ENCODE measurements at regions not wholly inside any gene's neighbourhood (a gene's known extent, or its start where the extent isn't known, plus 50 kb on each side); places are given as distances from the start of the nearest gene placed in this dataset.
"Not testable (repeated sequence)": the region's sequence is repeated elsewhere in the genome, so short reads cannot be mapped to it uniquely, and the experiment has no call there.

DNA sequence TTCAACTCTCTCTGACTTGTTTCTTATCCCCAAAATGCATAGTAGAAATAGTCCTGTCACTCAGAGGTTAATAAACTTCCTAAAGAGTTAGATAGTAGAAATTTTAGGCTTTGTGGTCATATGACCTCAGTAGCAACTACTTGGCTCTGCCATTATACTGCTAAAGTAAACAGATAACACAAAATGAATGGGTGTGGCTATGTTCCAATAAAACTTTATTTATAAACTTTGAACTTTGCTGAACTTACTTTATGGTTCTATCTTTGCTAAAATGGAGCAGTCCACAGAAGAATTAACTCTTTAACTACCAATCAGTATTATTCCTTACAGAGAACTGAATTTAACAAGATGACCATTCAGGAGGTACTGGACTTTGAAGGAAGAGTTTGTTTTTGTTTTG is 393.6 kb upstream of the CDIN1 start:
- TF ChIP-seq CTCF (conservative IDR thresholded peaks at IDR 0.05) (no peak), ZFX (IDR thresholded peaks at IDR 0.05) (no peak)
- H3K27ac ChIP-seq = no peak overlapping the region

DNA sequence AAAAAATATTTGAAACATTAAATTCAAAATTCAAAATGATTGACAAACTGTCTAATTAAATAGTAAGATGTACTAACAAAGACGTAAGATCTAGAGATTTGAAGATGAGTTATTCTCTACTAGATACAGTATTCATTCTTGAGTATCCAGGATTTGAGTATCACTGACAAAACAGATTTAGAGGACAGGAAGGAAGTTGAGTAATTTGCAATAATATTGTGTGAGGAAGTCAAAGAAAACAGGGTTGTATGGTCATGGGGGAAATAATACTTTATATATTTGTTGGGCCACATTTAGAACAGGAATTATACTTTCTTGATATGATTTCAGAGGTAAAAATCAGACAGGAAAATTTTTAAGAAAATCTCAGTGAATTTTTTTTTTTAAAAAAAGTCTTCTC is 393.1 kb upstream of the CDIN1 start:
- H3K27ac ChIP-seq = no peak overlapping the region
- TF ChIP-seq ZFX (IDR thresholded peaks at IDR 0.05) (no peak), CTCF (conservative IDR thresholded peaks at IDR 0.05) (no peak)

GRCh38 chr15:36191459-36191858 is 388.0 kb upstream of the CDIN1 start:
- H3K27ac ChIP-seq = no peak overlapping the region
- TF ChIP-seq ZFX (IDR thresholded peaks at IDR 0.05) (no peak), CTCF (conservative IDR thresholded peaks at IDR 0.05) (no peak)

DNA sequence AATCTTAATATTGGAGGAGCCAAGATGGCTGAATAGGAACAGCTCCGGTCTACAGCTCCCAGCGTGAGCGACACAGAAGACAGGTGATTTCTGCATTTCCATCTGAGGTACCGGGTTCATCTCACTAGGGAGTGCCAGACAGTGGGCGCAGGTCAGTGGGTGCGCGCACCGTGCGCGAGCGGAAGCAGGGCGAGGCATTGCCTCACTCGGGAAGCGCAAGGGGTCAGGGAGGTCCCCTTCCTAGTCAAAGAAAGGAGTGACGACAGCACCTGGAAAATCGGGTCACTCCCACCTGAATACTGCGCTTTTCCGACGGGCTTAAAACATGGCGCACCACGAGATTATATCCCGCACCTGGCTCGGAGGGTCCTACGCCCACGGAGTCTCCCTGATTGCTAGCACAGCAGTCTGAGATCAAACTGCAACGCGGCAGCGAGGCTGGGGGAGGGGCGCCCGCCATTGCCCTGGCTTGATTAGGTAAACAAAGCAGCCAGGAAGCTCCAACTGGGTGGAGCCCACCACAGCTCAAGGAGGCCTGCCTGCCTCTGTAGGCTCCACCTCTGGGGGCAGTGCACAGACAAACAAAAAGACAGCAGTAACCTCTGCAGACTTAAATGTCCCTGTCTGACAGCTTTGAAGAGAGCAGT is 383.9 kb upstream of the CDIN1 start:
- not testable (repeated sequence) for H3K27ac ChIP-seq

GRCh38 chr15:36208868-36209582 is 370.4 kb upstream of the CDIN1 start:
- TF ChIP-seq ZFX (IDR thresholded peaks at IDR 0.05) = no peak
- no peak for TF ChIP-seq CTCF (conservative IDR thresholded peaks at IDR 0.05)
- H3K27ac ChIP-seq = no peak overlapping the region

- TF ChIP-seq CTCF (conservative IDR thresholded peaks at IDR 0.05) (no peak), ZFX (IDR thresholded peaks at IDR 0.05) (no peak)
- H3K27ac ChIP-seq = no peak overlapping the region
Measured at GRCh38 chr15:36210426-36210825, 369.0 kb upstream of the CDIN1 start.

- H3K27ac ChIP-seq = no peak overlapping the region
- TF ChIP-seq ZFX (IDR thresholded peaks at IDR 0.05) (no peak), CTCF (conservative IDR thresholded peaks at IDR 0.05) (no peak)
Measured at GRCh38 chr15:36218322-36218721, 361.1 kb upstream of the CDIN1 start.

DNA sequence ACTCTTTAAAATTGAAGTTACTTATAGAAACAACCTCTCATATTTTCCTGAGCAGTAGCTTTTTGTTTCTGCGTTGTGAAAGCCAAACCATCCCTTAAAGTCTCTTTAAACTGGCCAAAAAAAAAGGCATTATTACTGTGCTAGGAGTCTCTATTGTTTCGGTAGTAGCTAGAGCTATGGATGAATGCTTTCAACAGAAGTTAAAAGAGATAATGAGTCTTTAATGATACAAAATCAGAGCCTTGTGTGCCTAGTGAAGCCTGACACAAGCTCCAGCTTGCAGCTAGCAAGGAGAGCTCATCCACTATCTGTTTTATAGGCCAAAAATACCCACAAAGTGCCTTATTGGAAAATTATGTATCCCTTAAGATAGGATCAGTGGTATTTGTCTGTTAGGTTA is 360.4 kb upstream of the CDIN1 start:
- TF ChIP-seq CTCF (conservative IDR thresholded peaks at IDR 0.05) (no peak), ZFX (IDR thresholded peaks at IDR 0.05) (no peak)
- H3K27ac ChIP-seq = no peak overlapping the region

Measured in C4-2B (cell line).